MCF 10A (cell line): ENCODE measurements at regions not wholly inside any gene's neighbourhood (a gene's known extent, or its start where the extent isn't known, plus 50 kb on each side); places are given as distances from the start of the nearest gene placed in this dataset.

Experiments
- BruUV-seq: library from RNA; stranded (reverse); fragments of 400-500 nt; replicated peaks from 2 replicates; lab custom pipeline; 2021; lab: Mats Ljungman, UMichigan
- CTCF ChIA-PET: fragments of 300-600 bp; sonication (Branson Sonifier 250); formaldehyde crosslinking; extraction: SDS; loops from one replicate; lab custom pipeline; 2021; ENCODE audit warnings: antibody characterized with exemption, inconsistent platforms; lab: Yijun Ruan, JAX
- POLR2A ChIA-PET: fragments of 300-600, 350-650 bp; sonication (Branson Sonifier 250); formaldehyde crosslinking; extraction: SDS; loops from one replicate; lab custom pipeline; 2020; ENCODE audit warnings: antibody characterized with exemption, inconsistent platforms; lab: Yijun Ruan, JAX
- DNase-seq: peaks from one replicate; pipeline ENCODE4 v3.0.0-alpha.2; 2018; ENCODE audit not compliant: unreplicated experiment
- H3K27ac Mint-ChIP-seq: one replicate; pipeline ENCODE4 v1.8.0; 2022; ENCODE audit warnings: mild to moderate bottlenecking, low read depth, mixed read lengths; ENCODE audit not compliant: unreplicated experiment
- H3K27me3 Mint-ChIP-seq: one replicate; pipeline ENCODE4 v1.8.0; 2022; ENCODE audit warnings: mixed read lengths; ENCODE audit not compliant: insufficient read depth, unreplicated experiment
- H3K36me3 Mint-ChIP-seq: one replicate; pipeline ENCODE4 v1.8.0; 2022; ENCODE audit warnings: mild to moderate bottlenecking, moderate library complexity, mixed read lengths; ENCODE audit not compliant: insufficient read depth, unreplicated experiment
- H3K4me1 Mint-ChIP-seq: one replicate; pipeline ENCODE4 v1.8.0; 2022; ENCODE audit warnings: mixed read lengths; ENCODE audit not compliant: insufficient read depth, unreplicated experiment
- H3K4me3 Mint-ChIP-seq: one replicate; pipeline ENCODE4 v1.8.0; 2022; ENCODE audit warnings: mild to moderate bottlenecking, moderate library complexity, mixed read lengths; ENCODE audit not compliant: unreplicated experiment
- H3K9me3 Mint-ChIP-seq: one replicate; pipeline ENCODE4 v1.8.0; 2022; ENCODE audit warnings: mixed read lengths; ENCODE audit not compliant: unreplicated experiment
- intact Hi-C: fragments of 100-400 bp; cut with micrococcal nuclease; formaldehyde crosslinking; loops from 2 replicates; pipeline ENCODE4 v1.14.1; 2022
- TF ChIP-seq, protein P1 (sequence below): fragments of 200-600 bp; IDR thresholded peaks from one replicate; pipeline ENCODE4 v1.8.0; 2022; ENCODE audit warnings: antibody characterized with exemption, mild to moderate bottlenecking; ENCODE audit not compliant: unreplicated experiment

- Mint-ChIP-seq H3K27ac (no peak overlapping the region), H3K9me3 (no peaks in the 10 kb centered on the region), H3K4me1 (peaks cover 6% of the 10 kb centered on the region), H3K36me3 (no peaks in the 10 kb centered on the region), H3K27me3 (no peaks in the 10 kb centered on the region), H3K4me3 (no peak overlapping the region)
- ChIA-PET CTCF (no interaction called here), POLR2A (no interaction called here)
- BruUV-seq: no TSS peak
- intact Hi-C loops: no loop called here
- no peak for DNase-seq
- TF ChIP-seq, protein P1, sequence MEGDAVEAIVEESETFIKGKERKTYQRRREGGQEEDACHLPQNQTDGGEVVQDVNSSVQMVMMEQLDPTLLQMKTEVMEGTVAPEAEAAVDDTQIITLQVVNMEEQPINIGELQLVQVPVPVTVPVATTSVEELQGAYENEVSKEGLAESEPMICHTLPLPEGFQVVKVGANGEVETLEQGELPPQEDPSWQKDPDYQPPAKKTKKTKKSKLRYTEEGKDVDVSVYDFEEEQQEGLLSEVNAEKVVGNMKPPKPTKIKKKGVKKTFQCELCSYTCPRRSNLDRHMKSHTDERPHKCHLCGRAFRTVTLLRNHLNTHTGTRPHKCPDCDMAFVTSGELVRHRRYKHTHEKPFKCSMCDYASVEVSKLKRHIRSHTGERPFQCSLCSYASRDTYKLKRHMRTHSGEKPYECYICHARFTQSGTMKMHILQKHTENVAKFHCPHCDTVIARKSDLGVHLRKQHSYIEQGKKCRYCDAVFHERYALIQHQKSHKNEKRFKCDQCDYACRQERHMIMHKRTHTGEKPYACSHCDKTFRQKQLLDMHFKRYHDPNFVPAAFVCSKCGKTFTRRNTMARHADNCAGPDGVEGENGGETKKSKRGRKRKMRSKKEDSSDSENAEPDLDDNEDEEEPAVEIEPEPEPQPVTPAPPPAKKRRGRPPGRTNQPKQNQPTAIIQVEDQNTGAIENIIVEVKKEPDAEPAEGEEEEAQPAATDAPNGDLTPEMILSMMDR: no peak
These were observed 1462.4 kb downstream of the EFNB2 start for GRCh38 chr13:105073041-105073440.

DNA sequence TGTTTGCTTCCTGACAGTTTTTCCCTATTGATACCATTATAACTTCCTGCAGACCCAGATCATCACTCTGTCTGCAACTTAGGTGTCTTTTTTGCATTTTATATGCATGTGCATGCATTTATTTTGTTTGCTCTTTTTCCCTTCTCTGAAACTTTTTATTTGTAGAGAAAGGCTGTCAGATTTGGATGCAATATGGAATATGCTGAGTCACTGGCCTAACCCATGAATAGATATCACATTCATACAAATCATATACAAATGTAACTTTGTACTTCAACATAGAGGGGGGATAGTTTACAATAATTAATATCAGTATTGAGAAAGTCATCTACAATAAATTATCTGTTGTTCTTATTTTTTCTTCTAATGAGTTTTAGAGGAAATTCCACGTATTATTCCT is 1465.0 kb downstream of the EFNB2 start:
- TF ChIP-seq, protein P1: no peak
- Mint-ChIP-seq H3K9me3 (no peaks in the 10 kb centered on the region), H3K4me1 (peaks cover 6% of the 10 kb centered on the region), H3K36me3 (no peaks in the 10 kb centered on the region), H3K27me3 (no peaks in the 10 kb centered on the region), H3K27ac (no peak overlapping the region), H3K4me3 (no peak overlapping the region)
- ChIA-PET CTCF (interaction anchor here (0.6 kb wide), 1 partner anchor 1462 kb away, joined by 3 read pairs; no protein-coding TSS in a partner anchor), POLR2A (no interaction called here)
- DNase-seq: no peak
- BruUV-seq: no TSS peak
- intact Hi-C loops: no loop called here

GRCh38 chr13:105069106-105069505 is 1466.4 kb downstream of the EFNB2 start:
- H3K9me3 Mint-ChIP-seq: no peaks in the 10 kb centered on the region
- H3K27ac Mint-ChIP-seq: no peak overlapping the region
- no peak overlapping the region for H3K4me3 Mint-ChIP-seq
- TF ChIP-seq, protein P1: no peak
- intact Hi-C loops: loop anchor here (5.0 kb wide), 1 partner anchor 497 kb away; no protein-coding TSS in a partner anchor
- H3K4me1 Mint-ChIP-seq: peaks cover 6% of the 10 kb centered on the region
- CTCF ChIA-PET: interaction anchor here (0.7 kb wide), 1 partner anchor 39 kb away, joined by 4 read pairs; no protein-coding TSS in a partner anchor
- BruUV-seq: no TSS peak
- no peaks in the 10 kb centered on the region for H3K27me3 Mint-ChIP-seq
- DNase-seq: no peak
- H3K36me3 Mint-ChIP-seq: no peaks in the 10 kb centered on the region
- POLR2A ChIA-PET: no interaction called here

- no TSS peak for BruUV-seq
- H3K4me3 Mint-ChIP-seq: no peak overlapping the region
- no peaks in the 10 kb centered on the region for H3K27me3 Mint-ChIP-seq
- H3K4me1 Mint-ChIP-seq: no peaks in the 10 kb centered on the region
- intact Hi-C loops: no loop called here
- no peaks in the 10 kb centered on the region for H3K36me3 Mint-ChIP-seq
- CTCF ChIA-PET: interaction anchor here (0.6 kb wide), 1 partner anchor 1014 kb away, joined by 3 read pairs; no protein-coding TSS in a partner anchor
- TF ChIP-seq, protein P1: no peak
- H3K27ac Mint-ChIP-seq: no peak overlapping the region
- H3K9me3 Mint-ChIP-seq: no peaks in the 10 kb centered on the region
- POLR2A ChIA-PET: no interaction called here
- DNase-seq: no peak
These were observed 1471.8 kb downstream of the EFNB2 start for GRCh38 chr13:105063676-105064075.
